ENCODE measurements at regions not wholly inside any gene's neighbourhood (a gene's known extent, or its start where the extent isn't known, plus 50 kb on each side); places are given as distances from the start of the nearest gene placed in this dataset.

GRCh38 chr7:31458203-31458602, 55.7 kb upstream of the ITPRID1 start:
- Histone ChIP-seq H3K27ac (no peak overlapping the region), H3K27me3 (no peaks in the 10 kb centered on the region), H3K4me3 (no peak overlapping the region), H3K36me3 (no peaks in the 10 kb centered on the region), H3K4me1 (no peaks in the 10 kb centered on the region), H3K9me3 (no peaks in the 10 kb centered on the region)
- 87 to 91% methylated on average over 4 of the region's 4 CpGs for WGBS, 2 donors
- ATAC-seq (ENCODE audit: low FRiP score in 2 of 2) (no peak), DNase-seq (no peak)
- TF ChIP-seq POLR2A (IDR thresholded peaks at IDR 0.05) (no peak), POLR2AphosphoS5 (IDR thresholded peaks at IDR 0.05) (no peak), CTCF (IDR thresholded peaks at IDR 0.05) (no peak), EP300 (IDR thresholded peaks at IDR 0.05) (no peak)

GRCh38 chr7:31462636-31463035, 51.3 kb upstream of the ITPRID1 start:
- no peaks in the 10 kb centered on the region for H3K27me3 ChIP-seq
- DNase-seq: no peak
- no peaks in the 10 kb centered on the region for H3K4me1 ChIP-seq
- no peak for ATAC-seq (ENCODE audit: low FRiP score in 2 of 2)
- H3K9me3 ChIP-seq: no peaks in the 10 kb centered on the region
- no peak overlapping the region for H3K27ac ChIP-seq
- 95 to 97% methylated on average over 3 of the region's 3 CpGs for WGBS, 2 donors
- H3K36me3 ChIP-seq: no peaks in the 10 kb centered on the region
- no peak for TF ChIP-seq CTCF (IDR thresholded peaks at IDR 0.05)
- TF ChIP-seq EP300 (IDR thresholded peaks at IDR 0.05): no peak
- no peak for TF ChIP-seq POLR2AphosphoS5 (IDR thresholded peaks at IDR 0.05)
- no peak for TF ChIP-seq POLR2A (IDR thresholded peaks at IDR 0.05)
- H3K4me3 ChIP-seq: no peak overlapping the region
